HepG2 (cell line): ENCODE measurements at regions not wholly inside any gene's neighbourhood (a gene's known extent, or its start where the extent isn't known, plus 50 kb on each side); places are given as distances from the start of the nearest gene placed in this dataset.

ENCODE experiments used
- ATAC-seq: fragments of 200-7000 bp; cut with Tn5 transposase; 3 replicates; pipeline ENCODE4 v1.9.1; 2020; ENCODE audit warnings: mild to moderate bottlenecking, moderate library complexity
- BruUV-seq: library from RNA; stranded (reverse); fragments of 400-500 nt; replicated peaks from 2 replicates; lab custom pipeline; 2021; lab: Mats Ljungman, UMichigan
- CTCF ChIA-PET: fragments of 300-600 bp; formaldehyde crosslinking; extraction: SDS; loops from one replicate; lab custom pipeline; 2021; ENCODE audit warnings: low total read pairs, inconsistent platforms, low intra/inter-chr PET ratio; lab: Yijun Ruan, JAX
- POLR2A ChIA-PET: fragments of 350-600 bp; sonication (Branson Sonifier 250); formaldehyde crosslinking; loops from one replicate; lab custom pipeline; 2020; ENCODE audit warnings: antibody characterized with exemption, inconsistent platforms; lab: Yijun Ruan, JAX
- DNase-seq: peaks from one replicate; pipeline ENCODE4 v3.0.0-alpha.2; 2015; ENCODE audit warnings: low spot score
- FAIRE-seq: peaks from 3 replicates; lab custom pipeline; 2011; peaks lifted over from hg19 to GRCh38; lab: Jason Lieb, UNC
- H2AFZ ChIP-seq: one replicate; pipeline ENCODE4 v1.6.1; 2011; ENCODE audit warnings: low read length, inconsistent platforms
- H3K27ac ChIP-seq: fragments of 300-600 bp; 3 replicates; pipeline ENCODE4 v1.8.0; 2011; ENCODE audit warnings: mixed run types, mild to moderate bottlenecking, mixed read lengths, low read length, inconsistent platforms; ENCODE audit not compliant: insufficient read depth; ENCODE audit errors: extremely low read length
- H3K27me3 ChIP-seq, 2 experiments: fragments of 200-600 bp in 1 of 2; 2 replicates in 1 of 2; 3 replicates in 1 of 2; pipeline versions ENCODE4 v1.6.0 to v1.8.0; 2011; ENCODE audit warnings: low read length in 2 of 2, mild to moderate bottlenecking in 2 of 2, moderate library complexity in 2 of 2, inconsistent platforms in 1 of 2; ENCODE audit not compliant: insufficient read depth in 2 of 2, control insufficient read depth in 1 of 2
- H3K36me3 ChIP-seq, 2 experiments: fragments of 200-600 bp in 1 of 2; replicated peaks in 1 of 2; 2 replicates in 1 of 2; 3 replicates in 1 of 2; pipeline versions ENCODE4 v1.5.1 to v1.8.0; 2011; ENCODE audit warnings: low read length in 2 of 2, inconsistent platforms in 1 of 2; ENCODE audit not compliant: insufficient read depth in 2 of 2, control insufficient read depth in 1 of 2
- H3K4me1 ChIP-seq: 2 replicates; pipeline ENCODE4 v1.5.1; 2012; ENCODE audit warnings: low read length, inconsistent platforms; ENCODE audit not compliant: insufficient read depth
- H3K4me2 ChIP-seq: 2 replicates; pipeline ENCODE4 v1.6.0; 2011; ENCODE audit warnings: low read depth, low read length, inconsistent platforms
- H3K4me3 ChIP-seq, 3 experiments: fragments of 200-600 bp in 1 of 3; sonication (generic), shearing (Covaris generic) in 1 of 3; replicated peaks in 1 of 3; 2 replicates each; pipeline ENCODE4 v1.5.1; 2011 to 2016; ENCODE audit warnings: low read length in 3 of 3, inconsistent platforms in 2 of 3, low read depth in 2 of 3, mild to moderate bottlenecking in 2 of 3, control low read depth in 1 of 3, mixed read lengths in 1 of 3; ENCODE audit not compliant: insufficient read depth in 1 of 3
- H3K79me2 ChIP-seq: one replicate; pipeline ENCODE4 v1.6.1; 2011; ENCODE audit warnings: low read length, inconsistent platforms; ENCODE audit not compliant: insufficient read depth
- H3K9ac ChIP-seq: 2 replicates; pipeline ENCODE4 v1.6.0; 2011; ENCODE audit warnings: mild to moderate bottlenecking, low read depth, low read length, inconsistent platforms; ENCODE audit not compliant: insufficient read depth
- H3K9me3 ChIP-seq: 2 replicates; pipeline ENCODE4 v1.5.1; 2012; ENCODE audit warnings: mild to moderate bottlenecking, low read length
- H4K20me1 ChIP-seq: 2 replicates; pipeline ENCODE4 v1.6.0; 2011; ENCODE audit warnings: inconsistent platforms, mild to moderate bottlenecking, low read length, moderate library complexity; ENCODE audit not compliant: insufficient read depth
- GMEB1 ChIP-seq: sonication (generic); formaldehyde crosslinking; IDR thresholded peaks from 2 replicates; pipeline ENCODE4 v1.5.1; 2020; ENCODE audit warnings: missing genetic modification reagents, mild to moderate bottlenecking, borderline replicate concordance
- KLF6 ChIP-seq: IDR thresholded peaks from 2 replicates; pipeline ENCODE4 v1.8.0; 2016; ENCODE audit warnings: missing biosample characterization, missing genetic modification reagents
- SOX6 ChIP-seq, 2 experiments: fragments of 450-650 bp in 1 of 2; sonication (generic) in 1 of 2; formaldehyde crosslinking in 1 of 2; IDR thresholded peaks; 2 replicates each; pipeline versions ENCODE4 v1.4.0 to v1.6.1; 2017 to 2020; ENCODE audit warnings: antibody characterized with exemption in 1 of 2, mild to moderate bottlenecking in 1 of 2, missing genetic modification reagents in 1 of 2
- SRF ChIP-seq: IDR thresholded peaks from 2 replicates; pipeline ENCODE4 v1.6.1; 2011; ENCODE audit warnings: mild to moderate bottlenecking, low read depth, low read length, moderate library complexity
- STAG1 ChIP-seq: sonication (generic); formaldehyde crosslinking; IDR thresholded peaks from 2 replicates; pipeline ENCODE4 v1.4.0; 2020; ENCODE audit warnings: missing genetic modification reagents
- TP53 ChIP-seq: sonication (generic); formaldehyde crosslinking; conservative IDR thresholded peaks from 2 replicates; pipeline ENCODE4 v1.4.0; 2020; ENCODE audit warnings: missing genetic modification reagents
- U2AF1 ChIP-seq: fragments of 200-400 bp; formaldehyde crosslinking; optimal IDR thresholded peaks from 2 replicates; pipeline ENCODE3; 2017; ENCODE audit warnings: mild to moderate bottlenecking, low read depth, low read length
- ZNF3 ChIP-seq: IDR thresholded peaks from 2 replicates; pipeline ENCODE4 v1.7.0; 2017; ENCODE audit warnings: inconsistent platforms
- WGBS: methylation state at CpG from one replicate; pipeline ENCODE4 v1.1.6; 2017; ENCODE audit warnings: low lambda C conversion rate; 5-methylcytosine and 5-hydroxymethylcytosine counted together
- in situ Hi-C: cut with HindIII; loops from 2 replicates; pipeline ENCODE4 v1.10.0; 2017; ENCODE audit warnings: low pct_unique_long_range_greater_than_20kb; ENCODE audit not compliant: extremely low pct_ligation_motif_present
- intact Hi-C: fragments of 100-400 bp; cut with micrococcal nuclease; formaldehyde crosslinking; loops from one replicate; pipeline ENCODE4 v1.10.0; 2022; ENCODE audit not compliant: unreplicated experiment
- TF ChIP-seq, protein P1 (sequence below): IDR thresholded peaks from 2 replicates; pipeline ENCODE4 v1.6.1; 2016; ENCODE audit warnings: low read depth
- TF ChIP-seq, protein P2 (sequence below): sonication (generic); formaldehyde crosslinking; IDR thresholded peaks from 2 replicates; pipeline ENCODE4 v1.9.0; 2021; ENCODE audit warnings: mild to moderate bottlenecking, missing genetic modification reagents

- Histone ChIP-seq H3K4me1 (no peaks in the 10 kb centered on the region), H3K27ac (no peak overlapping the region), H3K4me3 (no peak overlapping the region), H4K20me1 (no peaks in the 10 kb centered on the region), H3K4me2 (no peak overlapping the region), H2AFZ (no peak overlapping the region), H3K27me3 (peaks cover 11 to 49% of the 10 kb centered on the region in 2 experiments; a peak in 4 of 5 replicates), H3K9ac (no peak overlapping the region), H3K9me3 (no peaks in the 10 kb centered on the region), H3K36me3 (no peaks in the 10 kb centered on the region), H3K79me2 (no peaks in the 10 kb centered on the region)
- FAIRE-seq (no peak), ATAC-seq (no peak), DNase-seq (no peak)
- BruUV-seq, result no TSS peak
- intact Hi-C loops (no loop called here), in situ Hi-C loops (no loop called here)
- ChIA-PET POLR2A (no interaction called here), CTCF (no interaction called here)
- TF ChIP-seq TP53 (CRISPR knock-in tag), result no peak
- TF ChIP-seq SRF, result no peak
- WGBS, result no CpG with 5 or more reads among the region's 9 CpGs
These were observed 78.8 kb downstream of the DHCR7 start for GRCh38 chr11:71369411-71369810.

- DNase-seq, result no peak
- intact Hi-C loops (no loop called here), in situ Hi-C loops (no loop called here)
- BruUV-seq, result no TSS peak
- no peak for FAIRE-seq
- Histone ChIP-seq H3K79me2 (no peaks in the 10 kb centered on the region), H3K4me1 (no peaks in the 10 kb centered on the region), H3K9me3 (no peaks in the 10 kb centered on the region), H2AFZ (no peak overlapping the region), H3K27ac (no peak overlapping the region), H3K4me2 (no peak overlapping the region), H3K4me3 (no peak overlapping the region), H3K36me3 (no peaks in the 10 kb centered on the region), H3K9ac (no peak overlapping the region), H4K20me1 (no peaks in the 10 kb centered on the region), H3K27me3 (peaks cover 11 to 49% of the 10 kb centered on the region in 2 experiments)
- no CpG with 5 or more reads among the region's 15 CpGs for WGBS
- TF ChIP-seq SOX6 (IDR thresholded peaks at IDR 0.05) (no peak), SOX6 (CRISPR knock-in tag; IDR thresholded peaks at IDR 0.05) (no peak), STAG1 (CRISPR knock-in tag) (no peak), ZNF3 (CRISPR knock-in tag) (no peak), KLF6 (CRISPR knock-in tag) (no peak), U2AF1 (no peak), GMEB1 (CRISPR knock-in tag) (no peak)
- TF ChIP-seq, protein P1, sequence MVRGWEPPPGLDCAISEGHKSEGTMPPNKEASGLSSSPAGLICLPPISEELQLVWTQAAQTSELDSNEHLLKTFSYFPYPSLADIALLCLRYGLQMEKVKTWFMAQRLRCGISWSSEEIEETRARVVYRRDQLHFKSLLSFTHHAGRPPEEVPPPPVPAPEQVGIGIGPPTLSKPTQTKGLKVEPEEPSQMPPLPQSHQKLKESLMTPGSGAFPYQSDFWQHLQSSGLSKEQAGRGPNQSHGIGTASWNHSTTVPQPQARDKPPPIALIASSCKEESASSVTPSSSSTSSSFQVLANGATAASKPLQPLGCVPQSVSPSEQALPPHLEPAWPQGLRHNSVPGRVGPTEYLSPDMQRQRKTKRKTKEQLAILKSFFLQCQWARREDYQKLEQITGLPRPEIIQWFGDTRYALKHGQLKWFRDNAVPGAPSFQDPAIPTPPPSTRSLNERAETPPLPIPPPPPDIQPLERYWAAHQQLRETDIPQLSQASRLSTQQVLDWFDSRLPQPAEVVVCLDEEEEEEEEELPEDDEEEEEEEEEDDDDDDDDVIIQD (CRISPR knock-in tag), result no peak
- TF ChIP-seq, protein P2, sequence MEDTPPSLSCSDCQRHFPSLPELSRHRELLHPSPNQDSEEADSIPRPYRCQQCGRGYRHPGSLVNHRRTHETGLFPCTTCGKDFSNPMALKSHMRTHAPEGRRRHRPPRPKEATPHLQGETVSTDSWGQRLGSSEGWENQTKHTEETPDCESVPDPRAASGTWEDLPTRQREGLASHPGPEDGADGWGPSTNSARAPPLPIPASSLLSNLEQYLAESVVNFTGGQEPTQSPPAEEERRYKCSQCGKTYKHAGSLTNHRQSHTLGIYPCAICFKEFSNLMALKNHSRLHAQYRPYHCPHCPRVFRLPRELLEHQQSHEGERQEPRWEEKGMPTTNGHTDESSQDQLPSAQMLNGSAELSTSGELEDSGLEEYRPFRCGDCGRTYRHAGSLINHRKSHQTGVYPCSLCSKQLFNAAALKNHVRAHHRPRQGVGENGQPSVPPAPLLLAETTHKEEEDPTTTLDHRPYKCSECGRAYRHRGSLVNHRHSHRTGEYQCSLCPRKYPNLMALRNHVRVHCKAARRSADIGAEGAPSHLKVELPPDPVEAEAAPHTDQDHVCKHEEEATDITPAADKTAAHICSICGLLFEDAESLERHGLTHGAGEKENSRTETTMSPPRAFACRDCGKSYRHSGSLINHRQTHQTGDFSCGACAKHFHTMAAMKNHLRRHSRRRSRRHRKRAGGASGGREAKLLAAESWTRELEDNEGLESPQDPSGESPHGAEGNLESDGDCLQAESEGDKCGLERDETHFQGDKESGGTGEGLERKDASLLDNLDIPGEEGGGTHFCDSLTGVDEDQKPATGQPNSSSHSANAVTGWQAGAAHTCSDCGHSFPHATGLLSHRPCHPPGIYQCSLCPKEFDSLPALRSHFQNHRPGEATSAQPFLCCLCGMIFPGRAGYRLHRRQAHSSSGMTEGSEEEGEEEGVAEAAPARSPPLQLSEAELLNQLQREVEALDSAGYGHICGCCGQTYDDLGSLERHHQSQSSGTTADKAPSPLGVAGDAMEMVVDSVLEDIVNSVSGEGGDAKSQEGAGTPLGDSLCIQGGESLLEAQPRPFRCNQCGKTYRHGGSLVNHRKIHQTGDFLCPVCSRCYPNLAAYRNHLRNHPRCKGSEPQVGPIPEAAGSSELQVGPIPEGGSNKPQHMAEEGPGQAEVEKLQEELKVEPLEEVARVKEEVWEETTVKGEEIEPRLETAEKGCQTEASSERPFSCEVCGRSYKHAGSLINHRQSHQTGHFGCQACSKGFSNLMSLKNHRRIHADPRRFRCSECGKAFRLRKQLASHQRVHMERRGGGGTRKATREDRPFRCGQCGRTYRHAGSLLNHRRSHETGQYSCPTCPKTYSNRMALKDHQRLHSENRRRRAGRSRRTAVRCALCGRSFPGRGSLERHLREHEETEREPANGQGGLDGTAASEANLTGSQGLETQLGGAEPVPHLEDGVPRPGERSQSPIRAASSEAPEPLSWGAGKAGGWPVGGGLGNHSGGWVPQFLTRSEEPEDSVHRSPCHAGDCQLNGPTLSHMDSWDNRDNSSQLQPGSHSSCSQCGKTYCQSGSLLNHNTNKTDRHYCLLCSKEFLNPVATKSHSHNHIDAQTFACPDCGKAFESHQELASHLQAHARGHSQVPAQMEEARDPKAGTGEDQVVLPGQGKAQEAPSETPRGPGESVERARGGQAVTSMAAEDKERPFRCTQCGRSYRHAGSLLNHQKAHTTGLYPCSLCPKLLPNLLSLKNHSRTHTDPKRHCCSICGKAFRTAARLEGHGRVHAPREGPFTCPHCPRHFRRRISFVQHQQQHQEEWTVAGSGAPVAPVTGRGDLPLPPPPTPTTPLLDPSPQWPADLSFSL (CRISPR knock-in tag), result no peak
- ChIA-PET CTCF (no interaction called here), POLR2A (no interaction called here)
- ATAC-seq, result no peak
These were observed 79.2 kb downstream of the DHCR7 start for GRCh38 chr11:71368966-71369365.
